ENCODE measurements at regions not wholly inside any gene's neighbourhood (a gene's known extent, or its start where the extent isn't known, plus 50 kb on each side); places are given as distances from the start of the nearest gene placed in this dataset.

DNA sequence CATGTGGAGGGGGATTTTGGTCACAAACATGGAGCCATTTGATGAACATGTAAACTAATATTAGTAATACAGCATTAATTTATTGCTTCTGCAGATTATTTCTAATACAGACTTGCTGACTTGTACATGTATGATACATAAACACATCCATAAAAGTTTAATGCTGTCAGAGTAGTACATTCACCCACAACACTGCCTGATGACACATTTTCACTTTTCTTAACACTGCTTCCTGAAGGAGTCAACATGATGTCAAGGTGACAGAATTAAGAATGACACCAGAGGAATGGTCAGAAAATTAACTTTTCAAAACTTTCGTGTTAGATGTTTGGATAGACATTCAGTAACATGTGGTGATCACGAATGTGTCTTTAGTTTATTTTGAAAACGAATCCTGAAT is 199.4 kb downstream of the SATB1 start:
- WGBS (ENCODE audit: extremely low coverage, insufficient read length, low lambda C conversion rate): no CpG with 5 or more reads among the region's 3 CpGs

More for the DNA sequence above, 199.4 kb downstream of the SATB1 start:
- H3K79me1 ChIP-seq (ENCODE audit: insufficient read depth, low read depth, low read length, poor library complexity, severe bottlenecking): no peaks in the 10 kb centered on the region
- DNase-seq: no peak
- H4K20me1 ChIP-seq (ENCODE audit: control insufficient read depth, insufficient read depth, insufficient read length): no peaks in the 10 kb centered on the region
- no peak overlapping the region for H2BK20ac ChIP-seq (ENCODE audit: low read depth, low read length, poor library complexity, severe bottlenecking)
- Mint-ChIP-seq H3K4me3 (no peak overlapping the region), H3K27me3 (ENCODE audit: low read depth) (no peaks in the 10 kb centered on the region), H3K36me3 (ENCODE audit: insufficient read depth in 1 of 3, low read depth in 3 of 3) (no peaks in the 10 kb centered on the region), H3K9me3 (no peaks in the 10 kb centered on the region), H3K4me1 (peaks cover 20 to 22% of the 10 kb centered on the region in 2 experiments), H3K27ac (no peak overlapping the region)
- no peak overlapping the region for H4K5ac ChIP-seq (ENCODE audit: insufficient read length, low read depth, low read length)
- no peaks in the 10 kb centered on the region for H3K4me1 ChIP-seq (ENCODE audit: insufficient read depth, low read length)
- H2AFZ ChIP-seq (ENCODE audit: low read length): no peak overlapping the region
- no peak overlapping the region for H2BK5ac ChIP-seq (ENCODE audit: insufficient read length, low read length)
- no peak overlapping the region for H2BK12ac ChIP-seq (ENCODE audit: insufficient read length, low read depth, low read length)
- H3K23me2 ChIP-seq (ENCODE audit: insufficient read length, low read depth, low read length, poor library complexity, severe bottlenecking): no peaks in the 10 kb centered on the region
- no peaks in the 10 kb centered on the region for H3K27me3 ChIP-seq (ENCODE audit: insufficient read depth, low read length)
- no peak overlapping the region for H2AK5ac ChIP-seq (ENCODE audit: insufficient read length, low read length)
- no peak overlapping the region for H3K4ac ChIP-seq (ENCODE audit: low read depth, low read length)
- H3K4me2 ChIP-seq (ENCODE audit: insufficient read depth, insufficient read length, low read length): no peak overlapping the region
- H4K91ac ChIP-seq (ENCODE audit: insufficient read length, low read depth, low read length): no peak overlapping the region
- H3K23ac ChIP-seq (ENCODE audit: insufficient read length, low read depth, low read length): no peak overlapping the region
- H2BK120ac ChIP-seq (ENCODE audit: low read depth, low read length, poor library complexity, severe bottlenecking): no peak overlapping the region
- H3K9me3 ChIP-seq (ENCODE audit: control insufficient read depth, low read depth, low read length): no peaks in the 10 kb centered on the region
- H3K18ac ChIP-seq (ENCODE audit: insufficient read length, low read depth, low read length): no peak overlapping the region
- H2BK15ac ChIP-seq (ENCODE audit: low read depth, low read length): no peak overlapping the region
- H3T11ph ChIP-seq (ENCODE audit: low read length): no peak overlapping the region
- H4K8ac ChIP-seq (replicated peaks; ENCODE audit: insufficient read length, low read depth, low read length): no peak overlapping the region
- H3K27ac ChIP-seq (ENCODE audit: insufficient read length, low read depth, low read length): no peak overlapping the region
- no peak overlapping the region for H3K9ac ChIP-seq (ENCODE audit: extremely low read depth, insufficient read length, low read length)
- no peak overlapping the region for H3K14ac ChIP-seq (ENCODE audit: insufficient read depth, low read length)
- H3K56ac ChIP-seq (ENCODE audit: insufficient read length, low read depth, low read length): no peak overlapping the region
- H3K79me2 ChIP-seq (ENCODE audit: insufficient read depth, low read length): no peaks in the 10 kb centered on the region
- TF ChIP-seq, protein P1, sequence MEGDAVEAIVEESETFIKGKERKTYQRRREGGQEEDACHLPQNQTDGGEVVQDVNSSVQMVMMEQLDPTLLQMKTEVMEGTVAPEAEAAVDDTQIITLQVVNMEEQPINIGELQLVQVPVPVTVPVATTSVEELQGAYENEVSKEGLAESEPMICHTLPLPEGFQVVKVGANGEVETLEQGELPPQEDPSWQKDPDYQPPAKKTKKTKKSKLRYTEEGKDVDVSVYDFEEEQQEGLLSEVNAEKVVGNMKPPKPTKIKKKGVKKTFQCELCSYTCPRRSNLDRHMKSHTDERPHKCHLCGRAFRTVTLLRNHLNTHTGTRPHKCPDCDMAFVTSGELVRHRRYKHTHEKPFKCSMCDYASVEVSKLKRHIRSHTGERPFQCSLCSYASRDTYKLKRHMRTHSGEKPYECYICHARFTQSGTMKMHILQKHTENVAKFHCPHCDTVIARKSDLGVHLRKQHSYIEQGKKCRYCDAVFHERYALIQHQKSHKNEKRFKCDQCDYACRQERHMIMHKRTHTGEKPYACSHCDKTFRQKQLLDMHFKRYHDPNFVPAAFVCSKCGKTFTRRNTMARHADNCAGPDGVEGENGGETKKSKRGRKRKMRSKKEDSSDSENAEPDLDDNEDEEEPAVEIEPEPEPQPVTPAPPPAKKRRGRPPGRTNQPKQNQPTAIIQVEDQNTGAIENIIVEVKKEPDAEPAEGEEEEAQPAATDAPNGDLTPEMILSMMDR (conservative IDR thresholded peaks at IDR 0.05): no peak
